NCI-H146 (cell line): ENCODE measurements at regions not wholly inside any gene's neighbourhood (a gene's known extent, or its start where the extent isn't known, plus 50 kb on each side); places are given as distances from the start of the nearest gene placed in this dataset.

Experiments used
- DNase-seq: peaks from one replicate; lab custom pipeline; 2025; lab: John Stamatoyannopoulos, UW

DNA sequence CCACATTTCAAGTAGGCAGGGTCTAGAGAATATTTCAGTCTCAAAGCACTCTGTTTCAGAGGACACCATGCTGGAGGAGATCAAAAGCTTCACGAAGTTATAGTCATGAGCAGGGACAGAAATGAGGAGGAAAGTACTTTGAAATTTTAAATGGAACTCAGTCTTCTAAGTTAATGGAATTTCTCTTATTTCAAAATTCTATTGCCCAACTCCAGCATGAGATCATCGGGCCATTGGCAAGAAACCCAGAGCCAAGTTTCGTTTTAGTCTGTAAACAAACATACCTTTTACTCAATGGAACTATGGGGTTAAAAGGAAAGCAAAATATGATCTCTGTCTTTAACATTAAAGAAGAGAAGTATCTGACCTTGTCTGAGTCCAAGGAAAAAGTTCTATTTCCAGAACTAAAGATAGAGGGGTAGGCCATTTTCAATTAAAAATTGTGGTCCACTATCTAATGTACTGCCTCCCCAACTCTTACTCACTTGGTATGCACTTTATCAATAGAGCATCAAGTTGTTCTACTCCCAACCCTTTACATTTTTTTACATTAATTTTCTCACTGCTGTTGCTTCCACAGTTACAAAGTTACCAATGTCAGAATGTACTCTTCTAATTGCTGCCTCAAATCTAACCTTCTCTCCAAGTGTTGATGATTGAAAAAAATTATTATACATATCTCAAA lies 235.3 kb upstream of the NRSN1 start:
- DNase-seq: no peak

DNA sequence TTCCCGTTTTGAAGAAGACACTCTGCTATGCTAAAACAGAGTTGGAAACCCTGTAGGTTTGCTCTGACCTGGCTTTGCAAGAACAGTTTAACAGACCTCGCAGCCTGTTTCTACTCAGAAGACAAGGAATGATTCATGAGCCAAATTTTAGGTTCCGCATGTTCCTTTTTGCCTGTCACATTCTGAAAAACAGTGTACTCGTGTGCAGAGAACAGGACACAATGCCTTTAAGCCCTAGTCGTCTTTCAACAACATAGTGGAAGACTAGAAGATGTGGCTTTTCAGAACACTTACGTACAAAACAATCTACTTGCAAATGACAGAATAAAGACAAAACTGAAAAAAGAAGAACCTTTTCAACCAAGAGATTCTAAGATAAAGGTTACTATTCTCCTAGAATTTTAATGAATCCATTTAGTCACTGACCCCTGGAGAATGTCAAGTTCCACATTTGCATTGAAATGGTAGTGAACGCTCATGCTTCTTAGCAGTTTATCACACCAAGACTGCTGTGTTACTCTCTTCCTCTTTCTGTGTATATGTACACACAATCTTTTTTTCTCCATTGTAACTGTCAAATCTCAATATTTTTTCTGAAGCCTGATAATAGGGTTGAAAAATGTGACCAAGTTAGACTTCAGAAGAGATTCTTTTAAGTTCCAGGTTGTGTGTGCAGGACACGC lies 220.7 kb upstream of the NRSN1 start:
- DNase-seq: no peak

DNA sequence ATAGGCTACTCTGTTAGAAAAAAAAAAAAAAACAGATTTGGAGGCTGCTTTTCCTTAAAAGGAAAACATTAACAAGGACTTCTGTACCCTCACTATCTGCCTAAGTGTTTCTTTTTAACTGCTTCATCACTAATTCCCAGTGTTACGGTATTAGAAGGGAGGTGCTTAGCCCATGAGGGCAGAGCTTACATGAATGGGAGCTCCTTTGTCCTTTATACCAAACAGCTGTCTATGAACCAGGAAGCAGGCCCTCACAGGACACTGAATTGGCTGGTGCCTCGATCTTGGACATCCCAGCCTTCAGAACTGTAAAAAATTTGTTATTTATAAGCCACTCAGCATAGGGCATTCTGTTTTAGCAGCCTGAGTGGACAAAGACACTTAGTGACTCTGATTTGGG lies 215.6 kb upstream of the NRSN1 start:
- no peak for DNase-seq

DNA sequence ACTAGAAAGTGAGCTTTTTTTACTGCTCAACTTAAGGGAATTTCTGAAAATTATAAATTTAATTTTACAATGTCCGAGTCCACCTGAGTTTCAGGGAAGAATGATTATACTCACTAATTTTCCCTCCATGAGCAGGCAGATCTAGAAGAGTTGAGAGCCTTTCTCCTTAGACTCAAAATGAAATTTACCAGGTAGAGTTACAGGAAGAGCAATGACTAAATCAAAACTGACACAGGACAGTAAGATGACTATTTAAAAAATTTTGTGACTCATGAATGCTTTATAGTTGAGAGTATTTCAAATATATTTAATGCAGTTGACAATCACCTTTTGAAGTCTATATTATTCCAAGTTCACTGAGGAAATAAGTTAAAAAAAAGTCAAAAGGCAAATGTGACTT lies 198.1 kb upstream of the NRSN1 start:
- DNase-seq: no peak

DNA sequence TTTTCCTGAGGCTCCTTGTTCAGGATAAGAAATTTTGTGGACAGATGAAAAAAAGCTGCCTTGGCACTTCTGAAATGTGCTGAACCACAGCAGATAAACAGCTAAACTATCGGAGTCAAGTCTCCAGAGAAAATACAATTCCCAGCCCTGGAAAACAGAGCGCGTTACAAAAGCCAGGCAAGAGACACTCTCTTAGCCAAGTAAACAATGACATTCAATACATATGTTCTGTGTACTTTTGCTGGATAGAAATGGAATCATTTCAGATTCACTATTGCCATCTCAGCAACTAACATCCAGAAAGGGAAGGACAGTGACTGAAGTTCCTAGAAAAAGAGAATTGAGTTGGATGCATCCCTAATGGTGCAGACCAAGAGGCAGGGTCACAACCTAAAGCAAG lies 196.8 kb upstream of the NRSN1 start:
- no peak for DNase-seq

DNA sequence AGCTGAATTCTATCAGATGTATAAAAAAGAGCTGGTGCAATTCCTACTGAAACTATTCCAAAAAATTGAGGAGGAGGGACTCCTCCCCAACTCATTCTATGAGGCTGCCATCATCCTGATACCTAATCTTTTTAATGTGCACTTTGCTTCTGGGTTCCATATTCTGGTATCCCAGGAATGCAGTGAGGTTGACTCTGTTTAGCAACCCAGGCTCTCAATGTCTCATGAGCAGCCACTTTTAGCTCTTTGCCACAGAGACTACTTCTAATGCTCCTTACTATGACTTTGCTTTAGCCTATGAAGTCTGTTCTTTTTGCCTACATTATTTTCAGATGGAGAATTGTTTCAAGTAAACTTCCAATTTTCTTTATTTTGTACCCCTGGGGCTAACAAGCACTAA lies 185.5 kb upstream of the NRSN1 start:
- DNase-seq: no peak

DNA sequence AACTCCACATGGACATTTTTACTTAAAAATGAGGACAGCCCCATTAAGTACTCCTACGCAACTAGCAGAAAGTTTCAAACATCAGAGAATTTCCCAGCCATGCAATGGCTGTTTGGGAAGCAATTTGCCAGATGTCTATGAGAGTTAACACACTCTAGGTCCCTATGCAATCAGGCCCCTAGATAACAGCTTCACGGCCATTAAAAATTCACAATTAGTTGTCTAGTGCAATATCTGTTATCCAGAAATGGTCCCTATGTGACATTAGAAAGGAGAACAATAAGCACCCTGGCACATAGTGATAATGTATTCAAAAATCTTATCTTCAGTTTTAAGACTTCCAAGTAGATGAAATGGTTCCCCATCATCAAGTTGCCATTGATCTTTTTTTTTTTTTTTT lies 174.3 kb upstream of the NRSN1 start:
- DNase-seq: no peak

DNA sequence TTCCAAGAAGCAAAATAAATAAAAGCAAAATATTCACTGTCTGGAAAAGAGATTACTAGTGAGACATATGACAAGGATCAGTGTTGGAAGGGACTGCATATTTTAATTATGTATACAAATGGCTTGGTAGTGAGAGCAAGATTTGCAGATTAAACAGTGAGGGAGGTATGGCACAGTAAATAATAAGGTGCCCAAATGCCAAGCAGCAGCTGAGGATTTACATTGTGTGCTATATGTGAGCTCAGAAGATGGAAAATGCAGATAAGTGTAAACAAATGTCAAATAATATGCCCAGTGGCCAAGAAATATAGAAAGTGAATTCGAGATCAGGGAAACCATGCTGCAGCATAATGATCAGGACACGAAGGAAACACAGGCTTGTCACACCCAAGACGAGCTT lies 173.8 kb upstream of the NRSN1 start:
- no peak for DNase-seq

DNA sequence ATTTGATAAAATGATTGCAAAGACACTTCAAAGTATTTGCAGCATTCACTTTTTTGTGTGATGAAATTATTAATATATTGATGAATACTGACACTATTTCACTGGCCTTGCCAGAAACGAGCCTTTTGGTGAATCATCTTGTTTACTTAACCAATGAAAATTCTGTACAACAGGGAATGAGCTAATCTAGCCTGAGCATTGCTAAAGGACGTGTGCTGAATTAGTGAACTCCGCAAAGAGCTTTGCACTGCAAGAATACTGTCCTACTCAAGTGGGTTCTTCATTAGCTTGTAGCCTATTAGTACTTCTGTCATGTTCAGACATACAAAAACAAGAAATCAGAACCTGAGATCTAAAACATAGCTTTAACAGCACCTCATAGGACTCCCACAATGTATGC lies 172.0 kb upstream of the NRSN1 start:
- no peak for DNase-seq

DNA sequence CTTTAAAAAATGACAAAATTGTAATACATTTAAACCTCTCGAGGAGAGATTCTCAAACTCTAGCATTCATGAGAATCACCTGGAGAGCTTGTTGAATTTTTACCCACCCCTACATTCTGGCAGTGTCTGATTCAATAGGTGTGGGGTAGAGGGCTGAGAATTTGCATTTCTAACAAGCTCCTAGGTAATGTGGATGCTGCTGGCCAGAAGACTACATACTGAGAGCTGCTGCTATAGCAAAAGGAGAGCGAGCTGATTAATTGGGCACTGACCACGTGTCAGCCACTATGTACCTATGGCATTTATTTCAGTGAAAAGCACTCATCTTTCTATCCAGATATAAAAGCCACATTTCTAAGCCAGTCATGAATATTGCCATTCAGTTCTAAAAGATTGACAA lies 169.0 kb upstream of the NRSN1 start:
- DNase-seq: no peak

DNA sequence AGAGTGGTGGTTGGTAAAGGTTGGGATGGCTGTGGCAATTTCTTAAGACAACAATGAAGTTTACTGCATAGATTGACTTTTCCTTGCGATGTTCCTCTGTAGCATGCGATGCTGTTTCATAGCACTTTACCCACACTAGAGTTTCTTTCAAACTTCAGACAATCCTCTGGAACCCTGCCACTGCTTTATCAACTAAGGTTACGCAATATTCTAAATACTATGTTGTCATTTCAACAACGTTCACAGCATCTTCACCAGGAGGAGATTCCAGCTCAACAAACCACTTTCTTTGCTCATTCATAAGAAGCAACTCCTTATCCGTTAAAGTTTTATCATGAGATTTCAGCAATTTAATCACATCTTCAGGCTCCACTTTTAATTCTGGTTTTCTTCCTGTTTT lies 161.2 kb upstream of the NRSN1 start:
- no peak for DNase-seq

DNA sequence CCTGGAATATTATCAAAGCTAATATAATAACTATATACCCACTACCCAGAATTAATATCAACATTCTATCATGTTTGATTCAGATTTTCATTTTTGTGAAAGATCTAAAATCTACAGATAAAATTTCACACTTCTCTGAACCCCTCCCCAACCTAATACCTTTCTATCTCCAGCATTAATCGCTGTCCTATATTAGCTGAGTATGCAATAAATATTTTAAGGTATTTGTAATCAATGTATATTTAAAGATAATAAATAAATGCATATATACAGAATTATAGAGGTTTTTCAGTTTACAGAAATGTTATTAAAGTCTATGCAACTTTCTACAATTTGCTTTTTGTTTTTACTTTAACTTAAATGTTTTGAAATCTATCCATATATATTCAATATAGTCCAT lies 156.7 kb upstream of the NRSN1 start:
- no peak for DNase-seq

DNA sequence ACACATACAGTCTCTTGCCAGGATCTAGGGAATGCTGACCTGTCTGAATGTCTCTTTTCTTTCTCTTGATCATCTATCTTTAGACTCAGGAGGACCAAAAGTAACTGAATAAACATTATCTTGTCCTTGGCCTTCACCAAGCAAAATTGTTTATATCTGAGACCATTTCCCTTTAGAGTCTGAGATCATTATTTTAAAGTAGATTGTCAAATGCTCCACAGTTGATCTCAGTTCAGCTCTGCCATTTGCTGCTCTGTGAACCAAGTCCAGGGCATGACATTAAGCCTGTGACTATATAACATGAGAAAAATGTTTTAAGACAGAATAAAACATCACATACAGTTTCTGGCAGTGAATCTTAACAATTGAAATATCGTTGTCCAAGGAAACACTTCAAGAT lies 148.3 kb upstream of the NRSN1 start:
- no peak for DNase-seq

DNA sequence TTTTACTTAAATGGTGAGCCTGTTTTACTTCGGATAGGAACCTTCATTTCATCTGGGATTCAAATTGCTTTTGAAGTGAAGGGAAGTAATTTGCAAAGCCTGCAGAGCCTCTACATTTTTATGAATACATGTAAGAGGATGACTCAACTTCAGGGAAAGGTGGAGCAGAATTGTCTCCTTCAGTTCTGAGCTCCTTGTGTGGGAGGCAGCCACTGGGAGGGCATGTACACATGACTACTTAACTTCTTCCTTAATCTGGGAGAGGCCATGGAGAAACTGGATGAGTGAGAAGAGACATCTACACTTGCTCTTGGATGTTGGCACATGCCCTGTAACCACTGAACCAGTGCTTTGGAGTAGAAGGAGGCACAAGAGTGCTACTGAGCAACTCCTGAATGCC lies 145.1 kb upstream of the NRSN1 start:
- no peak for DNase-seq

DNA sequence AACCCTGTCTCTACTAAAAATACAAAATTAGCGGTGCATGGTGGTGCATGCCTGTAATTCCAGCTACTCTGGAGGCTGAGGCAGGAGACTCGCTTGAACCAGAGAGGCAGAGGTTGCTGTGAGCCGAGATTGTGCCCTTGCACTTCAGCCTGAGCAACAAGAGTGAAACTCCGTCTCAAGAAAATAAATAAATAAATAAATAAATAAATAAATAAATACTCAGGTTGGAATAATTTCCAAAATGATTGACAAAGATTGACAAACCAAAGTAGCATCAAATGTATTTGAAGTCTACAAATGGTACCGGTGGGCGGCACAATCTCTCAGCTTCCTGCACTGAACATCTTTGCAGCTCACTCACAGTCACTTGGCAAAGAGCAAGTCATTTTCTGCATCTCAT lies 144.1 kb upstream of the NRSN1 start:
- no peak for DNase-seq

DNA sequence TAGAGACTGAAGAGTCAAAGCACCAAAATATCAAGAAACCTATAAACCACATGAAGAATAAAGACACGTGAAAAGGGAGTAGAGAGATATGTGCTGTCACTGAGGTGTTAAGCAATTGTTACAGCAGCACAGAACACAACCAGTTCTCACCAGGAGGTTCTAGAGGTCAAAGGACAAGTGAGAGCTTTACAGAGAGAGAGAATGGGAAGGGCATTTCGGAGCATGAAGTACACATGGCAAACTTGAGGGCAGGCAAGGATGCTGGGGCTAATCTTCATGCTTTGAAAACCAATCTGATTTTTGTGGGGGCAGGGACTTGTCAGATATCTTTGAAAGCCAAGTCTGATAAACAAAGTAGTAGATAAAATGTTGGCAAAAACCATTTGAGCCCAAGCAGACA lies 142.3 kb upstream of the NRSN1 start:
- DNase-seq: no peak

DNA sequence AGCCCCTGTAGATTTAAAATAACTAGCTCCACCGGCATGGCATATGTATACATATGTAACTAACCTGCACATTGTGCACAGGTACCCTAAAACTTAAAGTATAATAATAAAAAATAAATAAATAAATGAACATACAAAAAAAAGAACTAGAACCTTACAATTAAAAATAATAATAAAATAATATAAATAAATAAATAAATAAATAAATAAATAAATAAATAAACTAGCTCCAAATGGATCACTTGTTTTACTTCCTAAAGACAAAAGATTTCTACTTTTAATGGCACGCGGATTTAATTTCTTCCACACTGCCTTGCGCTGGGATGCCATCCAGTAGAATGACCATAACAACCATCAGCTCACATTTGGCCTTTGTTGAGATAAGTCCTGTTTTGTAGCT lies 141.0 kb upstream of the NRSN1 start:
- no peak for DNase-seq

DNA sequence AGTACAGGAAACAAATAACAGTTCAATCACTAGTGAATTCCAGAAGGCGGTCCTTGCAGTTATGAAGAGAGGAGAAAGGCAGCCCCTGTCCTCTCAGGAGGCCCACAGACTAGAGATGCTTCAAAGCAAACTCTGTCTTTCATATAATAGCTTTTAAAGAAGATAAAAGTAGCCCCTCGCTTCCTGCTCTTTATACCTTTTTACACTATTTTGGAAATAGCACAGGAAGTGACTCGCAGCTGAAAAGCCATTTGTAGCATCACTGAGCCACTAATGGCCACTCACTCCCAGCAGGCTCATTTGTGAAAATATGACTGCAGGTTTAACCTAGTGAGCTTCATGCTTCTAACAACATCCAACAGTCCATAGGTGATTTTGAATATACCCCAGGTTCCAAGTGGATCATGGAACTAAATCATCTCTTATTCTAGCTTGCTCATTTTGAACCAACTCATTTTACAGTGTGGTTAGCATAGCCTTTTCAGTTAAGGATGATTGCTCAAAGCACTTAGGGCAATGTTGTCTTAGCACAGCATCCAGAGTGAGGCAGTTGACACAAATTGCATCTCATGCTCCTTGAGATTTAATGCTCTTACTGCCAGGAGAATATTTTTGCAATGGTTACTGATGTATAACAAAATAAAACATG lies 136.0 kb upstream of the NRSN1 start:
- no peak for DNase-seq

DNA sequence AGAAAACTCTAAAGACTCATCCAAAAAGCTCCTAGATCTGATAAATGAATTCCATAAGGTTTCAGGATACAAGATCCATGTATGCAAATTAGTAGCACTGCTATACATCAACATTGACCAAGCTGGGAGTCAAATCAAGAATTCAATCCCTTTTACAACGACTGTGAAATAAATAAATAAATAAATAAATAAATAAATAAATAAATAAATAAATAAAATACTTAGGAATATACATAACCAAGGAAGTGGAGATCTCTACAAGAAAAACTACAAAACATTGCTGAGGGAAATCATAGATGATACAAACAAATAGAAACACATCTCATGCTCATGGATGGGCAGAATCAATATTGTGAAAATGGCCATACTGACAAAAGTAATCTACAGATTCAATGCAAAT lies 132.0 kb upstream of the NRSN1 start:
- DNase-seq: no peak

DNA sequence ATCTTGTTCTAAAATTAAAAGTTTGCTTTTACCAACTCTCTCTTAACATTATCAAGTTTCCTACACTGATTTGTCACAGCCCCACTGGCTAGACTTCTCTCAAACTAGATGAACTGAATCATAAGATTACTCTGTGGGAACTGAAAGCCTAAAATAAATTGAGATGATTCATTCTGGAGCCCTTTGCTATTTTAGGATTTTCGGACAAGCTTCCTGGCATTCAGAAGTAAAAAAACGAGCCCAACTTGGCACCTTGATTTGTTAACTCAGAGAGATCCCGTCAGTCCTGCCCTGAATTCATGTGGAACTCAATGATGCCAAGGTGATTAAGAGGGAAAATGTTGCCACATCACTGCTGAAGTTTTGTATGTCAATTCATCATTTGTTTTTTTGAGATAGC lies 122.0 kb upstream of the NRSN1 start:
- DNase-seq: no peak

DNA sequence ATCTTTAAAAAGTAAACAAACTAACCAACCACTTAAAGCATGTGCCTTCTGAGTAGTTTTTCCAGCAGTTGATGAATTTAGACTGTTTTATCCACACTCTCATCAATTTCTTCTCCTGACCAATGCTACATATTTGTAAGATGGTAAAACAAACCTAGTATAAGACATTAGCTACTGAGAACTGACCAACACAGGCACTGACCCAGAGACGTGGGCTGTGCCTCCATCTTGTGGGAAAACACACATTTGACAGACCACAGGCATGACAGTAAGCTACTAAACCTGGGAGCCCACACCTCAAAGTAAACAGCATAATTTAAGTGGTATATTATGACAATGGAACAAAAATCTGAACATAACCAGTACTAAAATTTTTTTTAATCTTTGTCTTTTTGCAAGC lies 121.4 kb upstream of the NRSN1 start:
- DNase-seq: no peak

DNA sequence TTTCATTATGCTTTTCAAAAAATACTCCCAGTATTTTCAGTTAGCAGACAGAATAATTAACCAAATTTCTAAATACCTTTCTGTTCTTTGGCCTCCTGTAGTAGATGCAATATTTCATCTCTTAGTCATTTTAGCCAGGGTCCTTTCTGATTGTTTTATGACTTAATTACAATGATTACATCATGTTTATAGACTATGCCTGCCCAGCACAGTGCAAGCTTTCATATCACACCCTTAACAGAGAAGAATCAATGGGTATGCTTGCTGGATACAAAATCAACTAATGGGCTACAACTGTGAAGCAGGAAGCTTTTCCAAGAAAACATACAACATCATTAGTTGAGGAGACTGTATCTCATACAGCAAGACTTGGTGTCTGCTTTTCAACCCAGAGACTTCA lies 119.8 kb upstream of the NRSN1 start:
- DNase-seq: peak; percentile 10

DNA sequence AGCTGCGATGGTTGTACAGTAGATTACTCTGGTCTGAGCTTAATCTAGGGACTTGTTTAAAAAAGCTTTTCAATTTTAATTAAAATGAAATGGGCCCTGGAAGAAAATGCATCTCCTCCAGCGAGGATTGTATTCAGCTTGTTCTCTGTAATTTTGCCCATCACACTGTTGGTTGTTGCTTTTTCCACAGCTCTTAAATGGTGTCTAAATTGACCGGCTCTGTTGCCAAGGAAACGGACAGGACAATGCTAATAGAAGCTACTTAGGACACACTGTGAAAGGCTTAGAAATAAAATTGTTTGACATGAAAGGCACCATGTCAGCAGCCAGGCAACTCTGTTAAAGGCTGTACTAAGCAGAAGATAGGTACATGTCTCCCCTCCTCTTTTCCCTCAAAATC lies 116.7 kb upstream of the NRSN1 start:
- peak; percentile 97 for DNase-seq

DNA sequence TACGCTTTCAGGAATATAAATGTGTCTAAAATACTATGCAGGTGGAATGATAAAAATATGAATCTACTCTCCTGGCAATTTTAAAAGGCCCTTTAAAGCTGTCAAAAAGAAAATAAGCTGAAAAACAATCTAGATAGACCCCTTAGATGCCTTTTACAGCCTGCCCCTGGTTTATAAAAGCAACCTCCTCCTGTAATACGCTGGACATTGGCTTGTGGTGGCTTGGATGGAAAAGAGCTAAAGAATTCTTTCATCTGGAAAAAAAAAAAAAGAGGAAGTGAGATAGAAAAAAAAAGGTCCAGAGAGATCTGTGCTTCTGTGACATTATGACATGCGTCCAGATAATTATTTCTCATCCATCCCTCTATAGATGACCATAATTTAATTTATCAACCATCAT lies 115.9 kb upstream of the NRSN1 start:
- peak; percentile 24 for DNase-seq
